ENCODE measurements at regions not wholly inside any gene's neighbourhood (a gene's known extent, or its start where the extent isn't known, plus 50 kb on each side); places are given as distances from the start of the nearest gene placed in this dataset.

GRCh38 chr2:168371273-168372019 is 84.6 kb upstream of the CERS6 start:
- Histone ChIP-seq H3K27ac (ENCODE audit: low read depth, low read length) (no peak overlapping the region), H3K4me1 (ENCODE audit: control insufficient read depth in 1 of 2, insufficient read depth in 2 of 2, low read length in 2 of 2) (no peaks in the 10 kb centered on the region), H3K9ac (ENCODE audit: low read depth in 1 of 2, low read length in 2 of 2) (no peak overlapping the region), H3K36me3 (ENCODE audit: control insufficient read depth in 1 of 2, insufficient read depth in 2 of 2, low read length in 2 of 2) (no peaks in the 10 kb centered on the region), H3K27me3 (ENCODE audit: control insufficient read depth in 1 of 2, insufficient read depth in 2 of 2, low read length in 2 of 2) (no peaks in the 10 kb centered on the region), H3K9me3 (ENCODE audit: control insufficient read depth in 1 of 2, low read length in 2 of 2) (no peaks in the 10 kb centered on the region), H3K4me3 (ENCODE audit: low read depth in 1 of 2, low read length in 2 of 2) (no peak overlapping the region)

GRCh38 chr2:168373468-168373867 is 82.6 kb upstream of the CERS6 start:
- Histone ChIP-seq H3K9ac (ENCODE audit: low read depth in 1 of 2, low read length in 2 of 2) (no peak overlapping the region), H3K36me3 (ENCODE audit: control insufficient read depth in 1 of 2, insufficient read depth in 2 of 2, low read length in 2 of 2) (no peaks in the 10 kb centered on the region), H3K4me3 (ENCODE audit: low read depth in 1 of 2, low read length in 2 of 2) (no peak overlapping the region), H3K4me1 (ENCODE audit: control insufficient read depth in 1 of 2, insufficient read depth in 2 of 2, low read length in 2 of 2) (no peaks in the 10 kb centered on the region), H3K27me3 (ENCODE audit: control insufficient read depth in 1 of 2, insufficient read depth in 2 of 2, low read length in 2 of 2) (no peaks in the 10 kb centered on the region), H3K9me3 (ENCODE audit: control insufficient read depth in 1 of 2, low read length in 2 of 2) (peaks cover 0 to 6% of the 10 kb centered on the region in 2 donors), H3K27ac (ENCODE audit: low read depth, low read length) (no peak overlapping the region)

- no peak overlapping the region for H3K4me3 ChIP-seq (ENCODE audit: low read depth in 1 of 2, low read length in 2 of 2)
- H3K36me3 ChIP-seq (ENCODE audit: control insufficient read depth in 1 of 2, insufficient read depth in 2 of 2, low read length in 2 of 2): no peaks in the 10 kb centered on the region
- H3K27ac ChIP-seq (ENCODE audit: low read depth, low read length): no peak overlapping the region
- no peaks in the 10 kb centered on the region for H3K4me1 ChIP-seq (ENCODE audit: control insufficient read depth in 1 of 2, insufficient read depth in 2 of 2, low read length in 2 of 2)
- no peaks in the 10 kb centered on the region for H3K27me3 ChIP-seq (ENCODE audit: control insufficient read depth in 1 of 2, insufficient read depth in 2 of 2, low read length in 2 of 2)
- no peak overlapping the region for H3K9ac ChIP-seq (ENCODE audit: low read depth in 1 of 2, low read length in 2 of 2)
- H3K9me3 ChIP-seq (ENCODE audit: control insufficient read depth in 1 of 2, low read length in 2 of 2): peaks cover 0 to 6% of the 10 kb centered on the region in 2 donors
Observed at GRCh38 chr2:168375195-168375798, 80.8 kb upstream of the CERS6 start.

GRCh38 chr2:168378960-168379669 is 77.0 kb upstream of the CERS6 start:
- no peak overlapping the region for H3K4me3 ChIP-seq (ENCODE audit: low read depth in 1 of 2, low read length in 2 of 2)
- H3K9me3 ChIP-seq (ENCODE audit: control insufficient read depth in 1 of 2, low read length in 2 of 2): peaks cover 0 to 6% of the 10 kb centered on the region in 2 donors
- no peak overlapping the region for H3K9ac ChIP-seq (ENCODE audit: low read depth in 1 of 2, low read length in 2 of 2)
- H3K4me1 ChIP-seq (ENCODE audit: control insufficient read depth in 1 of 2, insufficient read depth in 2 of 2, low read length in 2 of 2): no peaks in the 10 kb centered on the region
- H3K36me3 ChIP-seq (ENCODE audit: control insufficient read depth in 1 of 2, insufficient read depth in 2 of 2, low read length in 2 of 2): no peaks in the 10 kb centered on the region
- no peak overlapping the region for H3K27ac ChIP-seq (ENCODE audit: low read depth, low read length)
- H3K27me3 ChIP-seq (ENCODE audit: control insufficient read depth in 1 of 2, insufficient read depth in 2 of 2, low read length in 2 of 2): no peaks in the 10 kb centered on the region

- Histone ChIP-seq H3K27me3 (ENCODE audit: control insufficient read depth in 1 of 2, insufficient read depth in 2 of 2, low read length in 2 of 2) (no peaks in the 10 kb centered on the region), H3K27ac (ENCODE audit: low read depth, low read length) (no peak overlapping the region), H3K4me1 (ENCODE audit: control insufficient read depth in 1 of 2, insufficient read depth in 2 of 2, low read length in 2 of 2) (no peaks in the 10 kb centered on the region), H3K4me3 (ENCODE audit: low read depth in 1 of 2, low read length in 2 of 2) (no peak overlapping the region), H3K9me3 (ENCODE audit: control insufficient read depth in 1 of 2, low read length in 2 of 2) (peaks cover 0 to 6% of the 10 kb centered on the region in 2 donors), H3K9ac (ENCODE audit: low read depth in 1 of 2, low read length in 2 of 2) (no peak overlapping the region), H3K36me3 (ENCODE audit: control insufficient read depth in 1 of 2, insufficient read depth in 2 of 2, low read length in 2 of 2) (no peaks in the 10 kb centered on the region)
Observed at GRCh38 chr2:168380500-168380899, 75.6 kb upstream of the CERS6 start.

- Histone ChIP-seq H3K9me3 (ENCODE audit: control insufficient read depth in 1 of 2, low read length in 2 of 2) (no peaks in the 10 kb centered on the region), H3K4me1 (ENCODE audit: control insufficient read depth in 1 of 2, insufficient read depth in 2 of 2, low read length in 2 of 2) (no peaks in the 10 kb centered on the region), H3K9ac (ENCODE audit: low read depth in 1 of 2, low read length in 2 of 2) (no peak overlapping the region), H3K27ac (ENCODE audit: low read depth, low read length) (no peak overlapping the region), H3K4me3 (ENCODE audit: low read depth in 1 of 2, low read length in 2 of 2) (no peak overlapping the region), H3K27me3 (ENCODE audit: control insufficient read depth in 1 of 2, insufficient read depth in 2 of 2, low read length in 2 of 2) (no peaks in the 10 kb centered on the region), H3K36me3 (ENCODE audit: control insufficient read depth in 1 of 2, insufficient read depth in 2 of 2, low read length in 2 of 2) (no peaks in the 10 kb centered on the region)
Observed at GRCh38 chr2:168392024-168392423, 64.0 kb upstream of the CERS6 start.

GRCh38 chr2:168392797-168393196 is 63.3 kb upstream of the CERS6 start:
- H3K9ac ChIP-seq (ENCODE audit: low read depth in 1 of 2, low read length in 2 of 2): no peak overlapping the region

GRCh38 chr2:168394262-168394661 is 61.8 kb upstream of the CERS6 start:
- Histone ChIP-seq H3K36me3 (ENCODE audit: control insufficient read depth in 1 of 2, insufficient read depth in 2 of 2, low read length in 2 of 2) (no peaks in the 10 kb centered on the region), H3K27me3 (ENCODE audit: control insufficient read depth in 1 of 2, insufficient read depth in 2 of 2, low read length in 2 of 2) (no peaks in the 10 kb centered on the region), H3K9ac (ENCODE audit: low read depth in 1 of 2, low read length in 2 of 2) (no peak overlapping the region), H3K4me1 (ENCODE audit: control insufficient read depth in 1 of 2, insufficient read depth in 2 of 2, low read length in 2 of 2) (no peaks in the 10 kb centered on the region), H3K4me3 (ENCODE audit: low read depth in 1 of 2, low read length in 2 of 2) (no peak overlapping the region), H3K27ac (ENCODE audit: low read depth, low read length) (no peak overlapping the region), H3K9me3 (ENCODE audit: control insufficient read depth in 1 of 2, low read length in 2 of 2) (no peaks in the 10 kb centered on the region)

More at GRCh38 chr2:168392797-168393196, 63.3 kb upstream of the CERS6 start:
- no peaks in the 10 kb centered on the region for H3K9me3 ChIP-seq (ENCODE audit: control insufficient read depth in 1 of 2, low read length in 2 of 2)
- H3K27me3 ChIP-seq (ENCODE audit: control insufficient read depth in 1 of 2, insufficient read depth in 2 of 2, low read length in 2 of 2): no peaks in the 10 kb centered on the region
- no peaks in the 10 kb centered on the region for H3K36me3 ChIP-seq (ENCODE audit: control insufficient read depth in 1 of 2, insufficient read depth in 2 of 2, low read length in 2 of 2)
- no peak overlapping the region for H3K4me3 ChIP-seq (ENCODE audit: low read depth in 1 of 2, low read length in 2 of 2)
- H3K4me1 ChIP-seq (ENCODE audit: control insufficient read depth in 1 of 2, insufficient read depth in 2 of 2, low read length in 2 of 2): no peaks in the 10 kb centered on the region
- no peak overlapping the region for H3K27ac ChIP-seq (ENCODE audit: low read depth, low read length)

GRCh38 chr2:168396131-168396530 is 59.9 kb upstream of the CERS6 start:
- Histone ChIP-seq H3K9me3 (ENCODE audit: control insufficient read depth in 1 of 2, low read length in 2 of 2) (no peaks in the 10 kb centered on the region), H3K27ac (ENCODE audit: low read depth, low read length) (no peak overlapping the region), H3K36me3 (ENCODE audit: control insufficient read depth in 1 of 2, insufficient read depth in 2 of 2, low read length in 2 of 2) (no peaks in the 10 kb centered on the region), H3K9ac (ENCODE audit: low read depth in 1 of 2, low read length in 2 of 2) (no peak overlapping the region), H3K4me3 (ENCODE audit: low read depth in 1 of 2, low read length in 2 of 2) (no peak overlapping the region), H3K4me1 (ENCODE audit: control insufficient read depth in 1 of 2, insufficient read depth in 2 of 2, low read length in 2 of 2) (peaks cover 0 to 1% of the 10 kb centered on the region in 2 donors), H3K27me3 (ENCODE audit: control insufficient read depth in 1 of 2, insufficient read depth in 2 of 2, low read length in 2 of 2) (no peaks in the 10 kb centered on the region)

- Histone ChIP-seq H3K4me3 (ENCODE audit: low read depth in 1 of 2, low read length in 2 of 2) (no peak overlapping the region), H3K9ac (ENCODE audit: low read depth in 1 of 2, low read length in 2 of 2) (no peak overlapping the region), H3K9me3 (ENCODE audit: control insufficient read depth in 1 of 2, low read length in 2 of 2) (no peaks in the 10 kb centered on the region), H3K4me1 (ENCODE audit: control insufficient read depth in 1 of 2, insufficient read depth in 2 of 2, low read length in 2 of 2) (peaks cover 0 to 15% of the 10 kb centered on the region in 2 donors), H3K27ac (ENCODE audit: low read depth, low read length) (no peak overlapping the region), H3K36me3 (ENCODE audit: control insufficient read depth in 1 of 2, insufficient read depth in 2 of 2, low read length in 2 of 2) (no peaks in the 10 kb centered on the region), H3K27me3 (ENCODE audit: control insufficient read depth in 1 of 2, insufficient read depth in 2 of 2, low read length in 2 of 2) (no peaks in the 10 kb centered on the region)
Observed at GRCh38 chr2:168397629-168398028, 58.4 kb upstream of the CERS6 start.

Measured in duodenal mucosa (tissue), 2 donors.